HCT116 (cell line): ENCODE measurements at regions not wholly inside any gene's neighbourhood (a gene's known extent, or its start where the extent isn't known, plus 50 kb on each side); places are given as distances from the start of the nearest gene placed in this dataset.

Source experiments
- ATAC-seq: fragments of 200-7000 bp; cut with Tn5 transposase; 2 replicates; pipeline ENCODE4 v1.9.1; 2020; ENCODE audit warnings: mild to moderate bottlenecking, moderate library complexity
- BruUV-seq: library from RNA; stranded (reverse); fragments of 400-500 nt; replicated peaks from 2 replicates; lab custom pipeline; 2021; lab: Mats Ljungman, UMichigan
- CTCF ChIA-PET: fragments of 300-600 bp; sonication (Branson Sonifier 250); formaldehyde crosslinking; loops from one replicate; lab custom pipeline; 2021; ENCODE audit warnings: antibody characterized with exemption; lab: Charles Lee
- POLR2A ChIA-PET: fragments of 300-600, 350-600 bp; sonication (Branson Sonifier 250); formaldehyde crosslinking; loops from one replicate; lab custom pipeline; 2021; ENCODE audit warnings: antibody characterized with exemption; lab: Charles Lee
- RAD21 ChIA-PET, 2 experiments: fragments of 300-600 bp; sonication (Branson Sonifier 250); formaldehyde crosslinking; loops; one replicate each; lab custom pipeline; 2023; ENCODE audit warnings: low total read pairs in 2 of 2; ENCODE audit not compliant: uncharacterized antibody in 2 of 2, unreplicated experiment in 2 of 2, low non-redundant PET in 1 of 2; lab: Charles Lee
- DNase-seq: peaks from one replicate; pipeline ENCODE4 v3.0.0-alpha.2; 2010; ENCODE audit warnings: low read depth, low spot score
- H2AFZ ChIP-seq: fragments of 200-600 bp; shearing (Covaris generic), sonication (generic); 2 replicates; pipeline ENCODE4 v1.6.1; 2017; ENCODE audit warnings: low read depth, mixed run types, mixed read lengths, antibody characterized with exemption, low read length; ENCODE audit not compliant: poor library complexity, severe bottlenecking
- H3K27ac ChIP-seq: 2 replicates; pipeline ENCODE4 v1.5.1; 2012; ENCODE audit warnings: low read depth, low read length
- H3K27me3 ChIP-seq: fragments of 200-600 bp; sonication (generic); 2 replicates; pipeline ENCODE4 v1.6.1; 2016; ENCODE audit warnings: mixed run types, low read length, mixed read lengths; ENCODE audit not compliant: insufficient read depth
- H3K36me3 ChIP-seq, 2 experiments: fragments of 200-500 bp in 1 of 2; fragments of 200-600 bp in 1 of 2; sonication (Bioruptor generic) in 1 of 2; sonication (generic) in 1 of 2; 2 replicates each; pipeline versions ENCODE4 v1.5.1 to v1.6.1; 2014 to 2016; ENCODE audit warnings: low read length in 2 of 2, inconsistent platforms in 1 of 2, mixed read lengths in 1 of 2, mixed run types in 1 of 2; ENCODE audit not compliant: insufficient read depth in 2 of 2, control insufficient read depth in 1 of 2
- H3K4me1 ChIP-seq, 2 experiments: fragments of 200-600 bp in 1 of 2; sonication (generic) in 1 of 2; 2 replicates each; pipeline versions ENCODE4 v1.5.1 to v1.6.1; 2012 to 2017; ENCODE audit warnings: low read length in 2 of 2, inconsistent platforms in 1 of 2, mild to moderate bottlenecking in 1 of 2, mixed read lengths in 1 of 2, mixed run types in 1 of 2, moderate library complexity in 1 of 2; ENCODE audit not compliant: insufficient read depth in 2 of 2, control insufficient read depth in 1 of 2
- H3K4me2 ChIP-seq: fragments of 200-600 bp; sonication (generic); 2 replicates; pipeline ENCODE4 v1.6.1; 2017; ENCODE audit warnings: mixed run types, low read length, mixed read lengths
- H3K4me3 ChIP-seq, 2 experiments: fragments of 200-600 bp in 1 of 2; sonication (generic) in 1 of 2; replicated peaks in 1 of 2; 2 replicates each; pipeline ENCODE4 v1.5.1; 2011 to 2016; ENCODE audit warnings: low read length in 2 of 2, control low read depth in 1 of 2, low read depth in 1 of 2, mild to moderate bottlenecking in 1 of 2, mixed read lengths in 1 of 2, mixed run types in 1 of 2
- H3K79me2 ChIP-seq: fragments of 200-600 bp; sonication (generic); 2 replicates; pipeline ENCODE4 v1.6.1; 2017; ENCODE audit warnings: mild to moderate bottlenecking, mixed run types, low read length, moderate library complexity, mixed read lengths; ENCODE audit not compliant: insufficient read depth
- H3K9ac ChIP-seq: fragments of 200-600 bp; sonication (generic); 2 replicates; pipeline ENCODE4 v1.6.1; 2016; ENCODE audit warnings: low read length, mixed read lengths
- H3K9me2 ChIP-seq: fragments of 200-600 bp; sonication (generic), shearing (Covaris generic); 2 replicates; pipeline ENCODE4 v1.6.1; 2017; ENCODE audit warnings: mixed run types, mild to moderate bottlenecking, moderate library complexity; ENCODE audit not compliant: insufficient read depth
- H3K9me3 ChIP-seq, 2 experiments: fragments of 200-500 bp in 1 of 2; fragments of 200-600 bp in 1 of 2; sonication (Bioruptor generic) in 1 of 2; sonication (generic) in 1 of 2; 2 replicates each; pipeline ENCODE4 v1.6.1; 2014 to 2017; ENCODE audit warnings: low read length in 2 of 2, mixed read lengths in 2 of 2, inconsistent platforms in 1 of 2, low read depth in 1 of 2, mild to moderate bottlenecking in 1 of 2, mixed run types in 1 of 2, moderate library complexity in 1 of 2; ENCODE audit not compliant: control insufficient read depth in 1 of 2, insufficient read depth in 1 of 2
- H4K20me1 ChIP-seq: fragments of 200-600 bp; sonication (generic), shearing (Covaris generic); 2 replicates; pipeline ENCODE4 v1.6.1; 2017; ENCODE audit warnings: mixed run types, mild to moderate bottlenecking, moderate library complexity; ENCODE audit not compliant: insufficient read depth
- CBX3 ChIP-seq: IDR thresholded peaks from 2 replicates; pipeline ENCODE4 v1.6.1; 2012; ENCODE audit warnings: low read depth
- CEBPB ChIP-seq: IDR thresholded peaks from 2 replicates; pipeline ENCODE4 v1.6.1; 2012; ENCODE audit warnings: low read depth
- ELF1 ChIP-seq: IDR thresholded peaks from 2 replicates; pipeline ENCODE4 v1.6.1; 2012; ENCODE audit warnings: low read depth, borderline replicate concordance
- EZH2phosphoT487 ChIP-seq: fragments of 200-600 bp; IDR thresholded peaks from 2 replicates; pipeline ENCODE4 v1.6.1; 2018; ENCODE audit warnings: antibody characterized with exemption, borderline replicate concordance
- FOSL1 ChIP-seq: IDR thresholded peaks from 2 replicates; pipeline ENCODE4 v1.6.1; 2012; ENCODE audit warnings: low read depth
- POLR2A ChIP-seq: IDR thresholded peaks from 2 replicates; pipeline ENCODE4 v1.7.0; 2011; ENCODE audit warnings: borderline replicate concordance; ENCODE audit not compliant: insufficient read depth, insufficient read length; ENCODE audit errors: extremely low read depth
- RAD21 ChIP-seq: IDR thresholded peaks from 2 replicates; pipeline ENCODE4 v1.6.1; 2012; ENCODE audit warnings: low read depth, mild to moderate bottlenecking
- SIN3A ChIP-seq: IDR thresholded peaks from 2 replicates; pipeline ENCODE4 v1.6.1; 2012; ENCODE audit warnings: low read depth
- SRF ChIP-seq: IDR thresholded peaks from 2 replicates; pipeline ENCODE4 v1.6.1; 2012; ENCODE audit warnings: low read depth
- TCF7L2 ChIP-seq: IDR thresholded peaks from 2 replicates; pipeline ENCODE4 v1.7.0; 2011; ENCODE audit warnings: borderline replicate concordance, inconsistent platforms; ENCODE audit not compliant: insufficient read depth, insufficient read length; ENCODE audit errors: extremely low read depth
- ZFX ChIP-seq: fragments of 450-650 bp; IDR thresholded peaks from 2 replicates; pipeline ENCODE4 v1.6.1; 2017
- intact Hi-C: fragments of 100-400 bp; cut with micrococcal nuclease; formaldehyde crosslinking; loops from 2 replicates; pipeline ENCODE4 v1.10.0; 2022
- TF ChIP-seq, protein P1 (sequence below): IDR thresholded peaks from 2 replicates; pipeline ENCODE4 v1.6.1; 2011; ENCODE audit warnings: mild to moderate bottlenecking, low read length, moderate library complexity; ENCODE audit not compliant: insufficient replicate concordance; ENCODE audit errors: extremely low read depth
- TF ChIP-seq, protein P2 (sequence below): IDR thresholded peaks from 2 replicates; pipeline ENCODE4 v1.6.1; 2012; ENCODE audit warnings: low read depth

DNA sequence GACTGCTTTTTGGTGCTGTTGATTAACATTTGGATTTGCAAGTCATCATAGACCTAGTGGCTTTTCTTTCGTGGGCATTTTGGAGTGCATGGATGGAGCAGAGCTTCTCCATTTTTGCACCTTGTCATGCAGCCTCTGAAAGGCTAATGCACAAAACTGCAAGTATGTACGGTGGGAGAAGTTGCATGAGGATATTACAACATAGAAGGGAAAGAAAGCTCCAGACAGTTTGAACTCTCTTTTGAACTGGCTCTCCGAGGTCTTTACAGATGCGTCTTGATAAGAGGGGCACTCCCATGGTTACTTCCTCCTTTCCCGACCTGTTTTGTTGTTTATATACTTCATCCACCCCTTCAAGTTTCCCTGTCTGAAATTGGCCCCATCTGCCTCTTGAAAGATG lies 147.1 kb upstream of the GBE1 start:
- ATAC-seq (no peak), DNase-seq (no peak)
- no TSS peak for BruUV-seq
- Histone ChIP-seq H3K79me2 (no peaks in the 10 kb centered on the region), H3K4me1 (no peaks in the 10 kb centered on the region), H3K27ac (no peak overlapping the region), H3K4me2 (no peak overlapping the region), H3K9me2 (no peaks in the 10 kb centered on the region), H3K27me3 (no peaks in the 10 kb centered on the region), H2AFZ (no peak overlapping the region), H3K4me3 (no peak overlapping the region), H3K9me3 (no peaks in the 10 kb centered on the region), H3K9ac (no peak overlapping the region), H3K36me3 (no peaks in the 10 kb centered on the region), H4K20me1 (no peaks in the 10 kb centered on the region)
- CTCF ChIA-PET, result no interaction called here
- intact Hi-C loops, result no loop called here
- no peak for TF ChIP-seq RAD21
- TF ChIP-seq POLR2A, result no peak
- no peak for TF ChIP-seq CEBPB
- no peak for TF ChIP-seq ZFX
- TF ChIP-seq CBX3, result no peak
- TF ChIP-seq, protein P1, sequence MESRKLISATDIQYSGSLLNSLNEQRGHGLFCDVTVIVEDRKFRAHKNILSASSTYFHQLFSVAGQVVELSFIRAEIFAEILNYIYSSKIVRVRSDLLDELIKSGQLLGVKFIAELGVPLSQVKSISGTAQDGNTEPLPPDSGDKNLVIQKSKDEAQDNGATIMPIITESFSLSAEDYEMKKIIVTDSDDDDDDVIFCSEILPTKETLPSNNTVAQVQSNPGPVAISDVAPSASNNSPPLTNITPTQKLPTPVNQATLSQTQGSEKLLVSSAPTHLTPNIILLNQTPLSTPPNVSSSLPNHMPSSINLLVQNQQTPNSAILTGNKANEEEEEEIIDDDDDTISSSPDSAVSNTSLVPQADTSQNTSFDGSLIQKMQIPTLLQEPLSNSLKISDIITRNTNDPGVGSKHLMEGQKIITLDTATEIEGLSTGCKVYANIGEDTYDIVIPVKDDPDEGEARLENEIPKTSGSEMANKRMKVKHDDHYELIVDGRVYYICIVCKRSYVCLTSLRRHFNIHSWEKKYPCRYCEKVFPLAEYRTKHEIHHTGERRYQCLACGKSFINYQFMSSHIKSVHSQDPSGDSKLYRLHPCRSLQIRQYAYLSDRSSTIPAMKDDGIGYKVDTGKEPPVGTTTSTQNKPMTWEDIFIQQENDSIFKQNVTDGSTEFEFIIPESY, result no peak
- TF ChIP-seq ELF1, result no peak
- TF ChIP-seq TCF7L2, result no peak
- TF ChIP-seq SRF, result no peak
- no peak for TF ChIP-seq EZH2phosphoT487
- TF ChIP-seq SIN3A, result no peak
- POLR2A ChIA-PET, result no interaction called here
- RAD21 ChIA-PET, result interaction anchor here in 1 of 2 experiments (0.7 kb wide), 1 partner anchor 257 kb away, joined by 5 read pairs; no protein-coding TSS in a partner anchor

DNA sequence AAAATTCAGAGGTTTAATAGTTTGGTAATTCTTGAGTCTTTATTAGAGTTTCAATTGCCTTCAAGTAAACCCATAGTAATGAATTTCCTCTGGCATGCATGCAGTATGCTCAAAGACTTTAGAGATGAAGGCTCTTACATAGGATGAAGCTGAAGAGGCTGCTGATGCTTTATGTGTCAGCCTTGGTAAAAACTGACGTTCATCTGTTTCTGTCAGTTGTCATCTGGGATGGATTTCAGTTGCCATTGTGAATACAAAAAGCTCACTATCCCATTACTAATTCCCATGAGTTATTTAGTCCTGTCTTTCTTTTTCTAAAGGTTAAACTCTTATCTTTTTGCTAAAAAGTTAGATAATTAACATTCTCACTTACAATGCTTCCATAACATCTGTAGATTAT lies 136.9 kb upstream of the GBE1 start:
- TF ChIP-seq TCF7L2 (no peak), POLR2A (no peak), EZH2phosphoT487 (no peak), FOSL1 (no peak)
- TF ChIP-seq, protein P2, sequence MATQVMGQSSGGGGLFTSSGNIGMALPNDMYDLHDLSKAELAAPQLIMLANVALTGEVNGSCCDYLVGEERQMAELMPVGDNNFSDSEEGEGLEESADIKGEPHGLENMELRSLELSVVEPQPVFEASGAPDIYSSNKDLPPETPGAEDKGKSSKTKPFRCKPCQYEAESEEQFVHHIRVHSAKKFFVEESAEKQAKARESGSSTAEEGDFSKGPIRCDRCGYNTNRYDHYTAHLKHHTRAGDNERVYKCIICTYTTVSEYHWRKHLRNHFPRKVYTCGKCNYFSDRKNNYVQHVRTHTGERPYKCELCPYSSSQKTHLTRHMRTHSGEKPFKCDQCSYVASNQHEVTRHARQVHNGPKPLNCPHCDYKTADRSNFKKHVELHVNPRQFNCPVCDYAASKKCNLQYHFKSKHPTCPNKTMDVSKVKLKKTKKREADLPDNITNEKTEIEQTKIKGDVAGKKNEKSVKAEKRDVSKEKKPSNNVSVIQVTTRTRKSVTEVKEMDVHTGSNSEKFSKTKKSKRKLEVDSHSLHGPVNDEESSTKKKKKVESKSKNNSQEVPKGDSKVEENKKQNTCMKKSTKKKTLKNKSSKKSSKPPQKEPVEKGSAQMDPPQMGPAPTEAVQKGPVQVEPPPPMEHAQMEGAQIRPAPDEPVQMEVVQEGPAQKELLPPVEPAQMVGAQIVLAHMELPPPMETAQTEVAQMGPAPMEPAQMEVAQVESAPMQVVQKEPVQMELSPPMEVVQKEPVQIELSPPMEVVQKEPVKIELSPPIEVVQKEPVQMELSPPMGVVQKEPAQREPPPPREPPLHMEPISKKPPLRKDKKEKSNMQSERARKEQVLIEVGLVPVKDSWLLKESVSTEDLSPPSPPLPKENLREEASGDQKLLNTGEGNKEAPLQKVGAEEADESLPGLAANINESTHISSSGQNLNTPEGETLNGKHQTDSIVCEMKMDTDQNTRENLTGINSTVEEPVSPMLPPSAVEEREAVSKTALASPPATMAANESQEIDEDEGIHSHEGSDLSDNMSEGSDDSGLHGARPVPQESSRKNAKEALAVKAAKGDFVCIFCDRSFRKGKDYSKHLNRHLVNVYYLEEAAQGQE, result no peak
- H3K4me1 ChIP-seq, result no peaks in the 10 kb centered on the region
- no peak for DNase-seq
- H3K79me2 ChIP-seq, result no peaks in the 10 kb centered on the region
- no peak overlapping the region for H2AFZ ChIP-seq
- no peak overlapping the region for H3K9ac ChIP-seq
- no peaks in the 10 kb centered on the region for H3K27me3 ChIP-seq
- intact Hi-C loops, result no loop called here
- H3K36me3 ChIP-seq, result no peaks in the 10 kb centered on the region
- no peak overlapping the region for H3K27ac ChIP-seq
- H3K4me2 ChIP-seq, result no peak overlapping the region
- ChIA-PET POLR2A (no interaction called here), RAD21 (no interaction called here), CTCF (no interaction called here)
- no peaks in the 10 kb centered on the region for H4K20me1 ChIP-seq
- H3K4me3 ChIP-seq, result no peak overlapping the region
- no peak for ATAC-seq
- H3K9me2 ChIP-seq, result no peaks in the 10 kb centered on the region
- no peaks in the 10 kb centered on the region for H3K9me3 ChIP-seq
- BruUV-seq, result no TSS peak
